H1 (cell line): ENCODE measurements at regions not wholly inside any gene's neighbourhood (a gene's known extent, or its start where the extent isn't known, plus 50 kb on each side); places are given as distances from the start of the nearest gene placed in this dataset.

ENCODE experiments used
- CTCF ChIA-PET: fragments of 300-600 bp; sonication (Branson Sonifier 250); formaldehyde crosslinking; loops from one replicate; lab custom pipeline; 2021; ENCODE audit not compliant: partially characterized antibody; lab: Charles Lee
- POLR2A ChIA-PET: fragments of 300-600 bp; sonication (Branson Sonifier 250); formaldehyde crosslinking; loops from one replicate; lab custom pipeline; 2021; ENCODE audit warnings: inconsistent platforms; ENCODE audit not compliant: partially characterized antibody; lab: Charles Lee
- DNase-seq, 2 experiments: peaks; one replicate each; pipeline versions ENCODE4 v3.0.0 to v3.0.0-alpha.2; 2010 to 2022; ENCODE audit warnings: low spot score in 2 of 2, low read depth in 1 of 2, mixed read lengths in 1 of 2
- FAIRE-seq: peaks from 2 replicates; lab custom pipeline; 2011; peaks lifted over from hg19 to GRCh38; lab: Jason Lieb, UNC
- H2AFZ ChIP-seq: 2 replicates; pipeline ENCODE4 v1.8.1; 2012; ENCODE audit warnings: low read length, inconsistent platforms
- H2AK5ac ChIP-seq: 2 replicates; pipeline ENCODE4 v1.6.1; 2013; ENCODE audit warnings: low read depth, low read length
- H2BK120ac ChIP-seq: replicated peaks from 2 replicates; pipeline ENCODE3; 2013; ENCODE audit warnings: low read depth, low read length, inconsistent platforms
- H2BK12ac ChIP-seq: 2 replicates; pipeline ENCODE4 v1.6.1; 2013; ENCODE audit warnings: low read depth, low read length
- H2BK15ac ChIP-seq: 2 replicates; pipeline ENCODE4 v1.6.1; 2013; ENCODE audit warnings: low read length
- H2BK20ac ChIP-seq: 2 replicates; pipeline ENCODE4 v1.6.1; 2013; ENCODE audit warnings: low read length
- H2BK5ac ChIP-seq: 2 replicates; pipeline ENCODE4 v1.6.1; 2013; ENCODE audit warnings: low read depth, low read length
- H3K14ac ChIP-seq: 2 replicates; pipeline ENCODE4 v1.6.1; 2013; ENCODE audit warnings: inconsistent platforms; ENCODE audit not compliant: insufficient read length
- H3K18ac ChIP-seq: 2 replicates; pipeline ENCODE4 v1.6.1; 2013; ENCODE audit warnings: low read length; ENCODE audit errors: extremely low read depth
- H3K23ac ChIP-seq: 2 replicates; pipeline ENCODE4 v1.6.1; 2013; ENCODE audit warnings: inconsistent platforms; ENCODE audit not compliant: insufficient read length
- H3K23me2 ChIP-seq: 2 replicates; pipeline ENCODE4 v1.6.1; 2013; ENCODE audit warnings: low read depth, low read length
- H3K27ac ChIP-seq: 2 replicates; pipeline ENCODE4 v1.6.1; 2011; ENCODE audit warnings: low read depth, low read length, inconsistent platforms
- H3K27me3 ChIP-seq, 4 experiments: replicated peaks in 1 of 4; 1 replicate in 1 of 4; 2 replicates in 3 of 4; pipeline versions ENCODE4 v1.6.1 to v1.8.1; 2011 to 2013; ENCODE audit warnings: low read length in 3 of 4, mild to moderate bottlenecking in 3 of 4, inconsistent platforms in 2 of 4, mixed read lengths in 2 of 4, moderate library complexity in 1 of 4; ENCODE audit not compliant: control insufficient read depth in 3 of 4, insufficient read depth in 3 of 4; ENCODE audit errors: extremely low read depth in 1 of 4
- H3K36me3 ChIP-seq, 4 experiments: 2 replicates each; pipeline versions ENCODE4 v1.6.1 to v1.8.1; 2011 to 2013; ENCODE audit warnings: mild to moderate bottlenecking in 4 of 4, low read length in 3 of 4, moderate library complexity in 2 of 4, control low read depth in 1 of 4, inconsistent platforms in 1 of 4; ENCODE audit not compliant: insufficient read depth in 4 of 4, control insufficient read depth in 2 of 4
- H3K4ac ChIP-seq: replicated peaks from 2 replicates; pipeline ENCODE3; 2013; ENCODE audit warnings: low read length, low read depth, mixed read lengths, inconsistent platforms; ENCODE audit not compliant: insufficient read length
- H3K4me1 ChIP-seq, 4 experiments: replicated peaks in 1 of 4; 1 replicate in 1 of 4; 2 replicates in 3 of 4; pipeline versions ENCODE4 v1.6.1 to v1.8.1; 2011 to 2013; ENCODE audit warnings: low read length in 3 of 4, inconsistent platforms in 2 of 4, mixed read lengths in 1 of 4; ENCODE audit not compliant: insufficient read depth in 4 of 4, control insufficient read depth in 3 of 4
- H3K4me2 ChIP-seq, 2 experiments: 2 replicates each; pipeline versions ENCODE4 v1.6.1 to v1.8.1; 2011 to 2013; ENCODE audit warnings: low read depth in 2 of 2, low read length in 2 of 2, control low read depth in 1 of 2, inconsistent platforms in 1 of 2, mild to moderate bottlenecking in 1 of 2; ENCODE audit not compliant: insufficient read depth in 1 of 2
- H3K4me3 ChIP-seq, 4 experiments: fragments of 200-600, 300-600 bp in 1 of 4; sonication (generic), shearing (Covaris generic), sonication (Bioruptor Twin) in 1 of 4; 2 replicates each; pipeline versions ENCODE4 v1.5.1 to v1.8.1; 2011 to 2016; ENCODE audit warnings: low read length in 4 of 4, low read depth in 3 of 4, control low read depth in 2 of 4, inconsistent platforms in 2 of 4, mild to moderate bottlenecking in 2 of 4, mixed read lengths in 1 of 4, moderate library complexity in 1 of 4; ENCODE audit not compliant: insufficient read depth in 2 of 4; ENCODE audit errors: extremely low read depth in 1 of 4
- H3K56ac ChIP-seq: replicated peaks from 2 replicates; pipeline ENCODE3; 2013; ENCODE audit warnings: low read depth, mild to moderate bottlenecking, mixed read lengths, low read length, inconsistent platforms; ENCODE audit not compliant: insufficient read length
- H3K79me1 ChIP-seq: 2 replicates; pipeline ENCODE4 v1.6.1; 2013; ENCODE audit warnings: low read depth, low read length, control low read depth
- H3K79me2 ChIP-seq, 2 experiments: 2 replicates each; pipeline versions ENCODE4 v1.6.1 to v1.8.1; 2012 to 2013; ENCODE audit warnings: low read length in 2 of 2, mild to moderate bottlenecking in 2 of 2, inconsistent platforms in 1 of 2; ENCODE audit not compliant: insufficient read depth in 2 of 2, control insufficient read depth in 1 of 2
- H3K9ac ChIP-seq, 4 experiments: replicated peaks in 1 of 4; 1 replicate in 1 of 4; 2 replicates in 3 of 4; pipeline versions ENCODE4 v1.6.1 to v1.8.1; 2011 to 2013; ENCODE audit warnings: low read depth in 3 of 4, low read length in 3 of 4, control low read depth in 2 of 4, mild to moderate bottlenecking in 2 of 4, moderate library complexity in 2 of 4, inconsistent platforms in 1 of 4; ENCODE audit errors: extremely low read depth in 1 of 4
- H3K9me3 ChIP-seq, 2 experiments: 2 replicates each; pipeline versions ENCODE4 v1.6.1 to v1.8.1; 2012 to 2013; ENCODE audit warnings: mild to moderate bottlenecking in 2 of 2, moderate library complexity in 2 of 2, control low read depth in 1 of 2, inconsistent platforms in 1 of 2, low read depth in 1 of 2, low read length in 1 of 2, mixed read lengths in 1 of 2; ENCODE audit not compliant: insufficient read depth in 2 of 2
- H4K20me1 ChIP-seq, 2 experiments: replicated peaks in 1 of 2; 2 replicates each; pipeline versions ENCODE3 to v1.8.1; 2011 to 2013; ENCODE audit warnings: inconsistent platforms in 2 of 2, low read length in 2 of 2, mild to moderate bottlenecking in 1 of 2; ENCODE audit not compliant: insufficient read depth in 2 of 2, control insufficient read depth in 1 of 2
- H4K5ac ChIP-seq: 2 replicates; pipeline ENCODE4 v1.6.1; 2013; ENCODE audit warnings: low read length, low read depth, mixed read lengths, inconsistent platforms; ENCODE audit not compliant: insufficient read length
- H4K8ac ChIP-seq: 2 replicates; pipeline ENCODE4 v1.8.0; 2013; ENCODE audit warnings: mild to moderate bottlenecking, moderate library complexity, low read length, inconsistent platforms; ENCODE audit not compliant: insufficient read depth; ENCODE audit errors: extremely low read depth
- H4K91ac ChIP-seq: replicated peaks from 2 replicates; pipeline ENCODE3; 2013; ENCODE audit warnings: low read length, mixed read lengths, inconsistent platforms; ENCODE audit not compliant: insufficient read length
- CHD2 ChIP-seq: IDR thresholded peaks from 2 replicates; pipeline ENCODE4 v1.6.1; 2012; ENCODE audit warnings: low read length, improper control_type of control experiment
- CREB1 ChIP-seq: IDR thresholded peaks from 2 replicates; pipeline ENCODE4 v1.6.1; 2012; ENCODE audit warnings: inconsistent platforms
- EP300 ChIP-seq, 2 experiments: IDR thresholded peaks; 1 replicate in 1 of 2; 2 replicates in 1 of 2; pipeline ENCODE4 v1.6.1; 2011 to 2012; ENCODE audit warnings: low read depth in 2 of 2, low read length in 2 of 2, mild to moderate bottlenecking in 2 of 2, borderline replicate concordance in 1 of 2, inconsistent platforms in 1 of 2, moderate library complexity in 1 of 2
- FOSL1 ChIP-seq: IDR thresholded peaks from 2 replicates; pipeline ENCODE4 v1.6.1; 2011; ENCODE audit warnings: mild to moderate bottlenecking, low read depth, low read length, moderate library complexity; ENCODE audit not compliant: insufficient read depth
- NANOG ChIP-seq: IDR thresholded peaks from 2 replicates; pipeline ENCODE4 v1.6.1; 2011; ENCODE audit warnings: low read length, low read depth, mild to moderate bottlenecking, inconsistent platforms; ENCODE audit not compliant: insufficient read depth, poor library complexity, severe bottlenecking
- POLR2AphosphoS5 ChIP-seq: IDR thresholded peaks from 2 replicates; pipeline ENCODE4 v1.6.1; 2011; ENCODE audit warnings: low read depth, low read length
- SP1 ChIP-seq: IDR thresholded peaks from 2 replicates; pipeline ENCODE4 v1.6.1; 2011; ENCODE audit warnings: low read depth, low read length
- SP2 ChIP-seq: IDR thresholded peaks from 2 replicates; pipeline ENCODE4 v1.6.1; 2012; ENCODE audit warnings: mild to moderate bottlenecking, low read length, inconsistent platforms
- TEAD4 ChIP-seq: IDR thresholded peaks from 2 replicates; pipeline ENCODE4 v1.6.1; 2012; ENCODE audit warnings: low read depth, low read length, inconsistent platforms, mixed read lengths
- WGBS, 2 experiments: shearing (Covaris generic) in 1 of 2; methylation state at CpG; one replicate each; pipeline versions ENCODE4 v1.1.6 to v1.1.7; 2013 to 2015; ENCODE audit warnings: low lambda C conversion rate in 2 of 2, mixed read lengths in 2 of 2, inconsistent platforms in 1 of 2, low coverage in 1 of 2, missing lambda C conversion rate in 1 of 2; ENCODE audit not compliant: insufficient replicate concordance in 2 of 2, insufficient coverage in 1 of 2, insufficient read length in 1 of 2; ENCODE audit errors: extremely low coverage in 1 of 2, missing lambda C conversion rate in 1 of 2; 5-methylcytosine and 5-hydroxymethylcytosine counted together
- TF ChIP-seq, protein P1 (sequence below): IDR thresholded peaks from 2 replicates; pipeline ENCODE4 v1.6.1; 2011; ENCODE audit warnings: low read depth, mild to moderate bottlenecking, low read length; ENCODE audit not compliant: insufficient read depth
- TF ChIP-seq, protein P2 (sequence below): IDR thresholded peaks from 2 replicates; pipeline ENCODE4 v1.6.1; 2011; ENCODE audit warnings: low read length, improper control_type of control experiment

DNA sequence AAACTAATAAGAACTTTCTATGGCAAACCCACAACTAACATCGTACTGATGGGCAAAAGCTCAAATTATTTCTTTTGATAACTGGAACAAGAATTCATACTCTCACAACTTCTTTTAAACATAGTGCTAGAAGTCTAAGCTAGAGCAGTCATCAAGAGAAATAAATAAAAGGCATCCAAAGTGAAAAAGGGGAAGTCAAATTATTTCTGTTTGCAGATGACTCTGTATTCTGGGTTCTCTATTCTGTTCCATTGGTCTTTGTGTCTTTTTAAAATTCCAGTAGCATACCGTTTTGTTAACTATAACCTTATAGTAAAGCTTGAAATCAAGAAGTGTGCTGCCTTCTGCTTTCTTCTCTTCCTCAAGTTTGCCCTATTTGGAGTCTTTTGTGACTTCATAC lies 1215.9 kb downstream of the UQCRFS1 start:
- ChIA-PET POLR2A (no interaction called here), CTCF (interaction anchor here (1.6 kb wide), 1 partner anchor 244 kb away, joined by 5 read pairs; no protein-coding TSS in a partner anchor)
- DNase-seq = no peak

More for the DNA sequence above, 1215.9 kb downstream of the UQCRFS1 start:
- Histone ChIP-seq H3K23me2 (no peaks in the 10 kb centered on the region; the same call in 1 of the 2 replicates), H2BK12ac (no peak overlapping the region), H2BK15ac (no peak overlapping the region), H3K79me2 (no peaks in the 10 kb centered on the region), H3K4me1 (no peaks in the 10 kb centered on the region), H3K9me3 (no peaks in the 10 kb centered on the region), H3K4me2 (no peak overlapping the region), H3K23ac (no peak overlapping the region), H3K27me3 (no peaks in the 10 kb centered on the region), H2AK5ac (no peak overlapping the region), H3K27ac (no peak overlapping the region), H3K36me3 (no peaks in the 10 kb centered on the region), H2BK5ac (no peak overlapping the region), H3K9ac (no peak overlapping the region), H4K8ac (no peak overlapping the region), H3K14ac (no peak overlapping the region), H2BK120ac (no peak overlapping the region), H3K56ac (no peak overlapping the region), H3K79me1 (no peaks in the 10 kb centered on the region), H4K5ac (no peak overlapping the region), H3K4me3 (no peak overlapping the region), H4K91ac (no peak overlapping the region), H4K20me1 (no peaks in the 10 kb centered on the region), H2AFZ (no peak overlapping the region), H3K4ac (no peak overlapping the region), H2BK20ac (no peak overlapping the region), H3K18ac (no peak overlapping the region)
- 91% methylated on average over 2 of the region's 2 CpGs; no CpG with 5 or more reads in 1 of the 2 experiments for WGBS, 2 experiments
- TF ChIP-seq FOSL1 = no peak
- TF ChIP-seq EP300 (IDR thresholded peaks at IDR 0.05; ENCODE audit: borderline replicate concordance in 1 of 2, low read depth in 2 of 2, low read length in 2 of 2) = no peak
- TF ChIP-seq CHD2 = no peak
- no peak for TF ChIP-seq POLR2AphosphoS5
- TF ChIP-seq, protein P1, sequence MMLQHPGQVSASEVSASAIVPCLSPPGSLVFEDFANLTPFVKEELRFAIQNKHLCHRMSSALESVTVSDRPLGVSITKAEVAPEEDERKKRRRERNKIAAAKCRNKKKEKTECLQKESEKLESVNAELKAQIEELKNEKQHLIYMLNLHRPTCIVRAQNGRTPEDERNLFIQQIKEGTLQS = no peak
- no peak for TF ChIP-seq SP1
- no peak for TF ChIP-seq NANOG
- TF ChIP-seq, protein P2, sequence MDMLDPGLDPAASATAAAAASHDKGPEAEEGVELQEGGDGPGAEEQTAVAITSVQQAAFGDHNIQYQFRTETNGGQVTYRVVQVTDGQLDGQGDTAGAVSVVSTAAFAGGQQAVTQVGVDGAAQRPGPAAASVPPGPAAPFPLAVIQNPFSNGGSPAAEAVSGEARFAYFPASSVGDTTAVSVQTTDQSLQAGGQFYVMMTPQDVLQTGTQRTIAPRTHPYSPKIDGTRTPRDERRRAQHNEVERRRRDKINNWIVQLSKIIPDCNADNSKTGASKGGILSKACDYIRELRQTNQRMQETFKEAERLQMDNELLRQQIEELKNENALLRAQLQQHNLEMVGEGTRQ = no peak
- TF ChIP-seq TEAD4 = no peak
- no peak for TF ChIP-seq CREB1
- no peak for TF ChIP-seq SP2
- FAIRE-seq = no peak
